HCT116 (cell line): ENCODE measurements at regions not wholly inside any gene's neighbourhood (a gene's known extent, or its start where the extent isn't known, plus 50 kb on each side); places are given as distances from the start of the nearest gene placed in this dataset.

ENCODE experiments used
- ATAC-seq: fragments of 200-7000 bp; cut with Tn5 transposase; 2 replicates; pipeline ENCODE4 v1.9.1; 2020; ENCODE audit warnings: mild to moderate bottlenecking, moderate library complexity
- BruUV-seq: library from RNA; stranded (reverse); fragments of 400-500 nt; replicated peaks from 2 replicates; lab custom pipeline; 2021; lab: Mats Ljungman, UMichigan
- CTCF ChIA-PET: fragments of 300-600 bp; sonication (Branson Sonifier 250); formaldehyde crosslinking; loops from one replicate; lab custom pipeline; 2021; ENCODE audit warnings: antibody characterized with exemption; lab: Charles Lee
- POLR2A ChIA-PET: fragments of 300-600, 350-600 bp; sonication (Branson Sonifier 250); formaldehyde crosslinking; loops from one replicate; lab custom pipeline; 2021; ENCODE audit warnings: antibody characterized with exemption; lab: Charles Lee
- RAD21 ChIA-PET, 2 experiments: fragments of 300-600 bp; sonication (Branson Sonifier 250); formaldehyde crosslinking; loops; one replicate each; lab custom pipeline; 2023; ENCODE audit warnings: low total read pairs in 2 of 2; ENCODE audit not compliant: uncharacterized antibody in 2 of 2, unreplicated experiment in 2 of 2, low non-redundant PET in 1 of 2; lab: Charles Lee
- DNase-seq: peaks from one replicate; pipeline ENCODE4 v3.0.0-alpha.2; 2010; ENCODE audit warnings: low read depth, low spot score
- H2AFZ ChIP-seq: fragments of 200-600 bp; shearing (Covaris generic), sonication (generic); 2 replicates; pipeline ENCODE4 v1.6.1; 2017; ENCODE audit warnings: low read depth, mixed run types, mixed read lengths, antibody characterized with exemption, low read length; ENCODE audit not compliant: poor library complexity, severe bottlenecking
- H3K27ac ChIP-seq: 2 replicates; pipeline ENCODE4 v1.5.1; 2012; ENCODE audit warnings: low read depth, low read length
- H3K27me3 ChIP-seq: fragments of 200-600 bp; sonication (generic); 2 replicates; pipeline ENCODE4 v1.6.1; 2016; ENCODE audit warnings: mixed run types, low read length, mixed read lengths; ENCODE audit not compliant: insufficient read depth
- H3K36me3 ChIP-seq, 2 experiments: fragments of 200-500 bp in 1 of 2; fragments of 200-600 bp in 1 of 2; sonication (Bioruptor generic) in 1 of 2; sonication (generic) in 1 of 2; 2 replicates each; pipeline versions ENCODE4 v1.5.1 to v1.6.1; 2014 to 2016; ENCODE audit warnings: low read length in 2 of 2, inconsistent platforms in 1 of 2, mixed read lengths in 1 of 2, mixed run types in 1 of 2; ENCODE audit not compliant: insufficient read depth in 2 of 2, control insufficient read depth in 1 of 2
- H3K4me1 ChIP-seq, 2 experiments: fragments of 200-600 bp in 1 of 2; sonication (generic) in 1 of 2; 2 replicates each; pipeline versions ENCODE4 v1.5.1 to v1.6.1; 2012 to 2017; ENCODE audit warnings: low read length in 2 of 2, inconsistent platforms in 1 of 2, mild to moderate bottlenecking in 1 of 2, mixed read lengths in 1 of 2, mixed run types in 1 of 2, moderate library complexity in 1 of 2; ENCODE audit not compliant: insufficient read depth in 2 of 2, control insufficient read depth in 1 of 2
- H3K4me2 ChIP-seq: fragments of 200-600 bp; sonication (generic); 2 replicates; pipeline ENCODE4 v1.6.1; 2017; ENCODE audit warnings: mixed run types, low read length, mixed read lengths
- H3K4me3 ChIP-seq, 2 experiments: fragments of 200-600 bp in 1 of 2; sonication (generic) in 1 of 2; replicated peaks in 1 of 2; 2 replicates each; pipeline ENCODE4 v1.5.1; 2011 to 2016; ENCODE audit warnings: low read length in 2 of 2, control low read depth in 1 of 2, low read depth in 1 of 2, mild to moderate bottlenecking in 1 of 2, mixed read lengths in 1 of 2, mixed run types in 1 of 2
- H3K79me2 ChIP-seq: fragments of 200-600 bp; sonication (generic); 2 replicates; pipeline ENCODE4 v1.6.1; 2017; ENCODE audit warnings: mild to moderate bottlenecking, mixed run types, low read length, moderate library complexity, mixed read lengths; ENCODE audit not compliant: insufficient read depth
- H3K9ac ChIP-seq: fragments of 200-600 bp; sonication (generic); 2 replicates; pipeline ENCODE4 v1.6.1; 2016; ENCODE audit warnings: low read length, mixed read lengths
- H3K9me2 ChIP-seq: fragments of 200-600 bp; sonication (generic), shearing (Covaris generic); 2 replicates; pipeline ENCODE4 v1.6.1; 2017; ENCODE audit warnings: mixed run types, mild to moderate bottlenecking, moderate library complexity; ENCODE audit not compliant: insufficient read depth
- H3K9me3 ChIP-seq, 2 experiments: fragments of 200-500 bp in 1 of 2; fragments of 200-600 bp in 1 of 2; sonication (Bioruptor generic) in 1 of 2; sonication (generic) in 1 of 2; 2 replicates each; pipeline ENCODE4 v1.6.1; 2014 to 2017; ENCODE audit warnings: low read length in 2 of 2, mixed read lengths in 2 of 2, inconsistent platforms in 1 of 2, low read depth in 1 of 2, mild to moderate bottlenecking in 1 of 2, mixed run types in 1 of 2, moderate library complexity in 1 of 2; ENCODE audit not compliant: control insufficient read depth in 1 of 2, insufficient read depth in 1 of 2
- H4K20me1 ChIP-seq: fragments of 200-600 bp; sonication (generic), shearing (Covaris generic); 2 replicates; pipeline ENCODE4 v1.6.1; 2017; ENCODE audit warnings: mixed run types, mild to moderate bottlenecking, moderate library complexity; ENCODE audit not compliant: insufficient read depth
- ATF3 ChIP-seq: IDR thresholded peaks from 2 replicates; pipeline ENCODE4 v1.6.1; 2012
- CBX3 ChIP-seq: IDR thresholded peaks from 2 replicates; pipeline ENCODE4 v1.6.1; 2012; ENCODE audit warnings: low read depth
- CEBPB ChIP-seq: IDR thresholded peaks from 2 replicates; pipeline ENCODE4 v1.6.1; 2012; ENCODE audit warnings: low read depth
- CTCF ChIP-seq, 3 experiments: fragments of 200-600 bp in 1 of 3; sonication (generic) in 1 of 3; IDR thresholded peaks in 2 of 3; conservative IDR thresholded peaks in 1 of 3; 2 replicates each; pipeline ENCODE4 v1.5.1; 2012 to 2017; ENCODE audit warnings: low read depth in 2 of 3, low read length in 2 of 3, antibody characterized with exemption in 1 of 3, borderline replicate concordance in 1 of 3, control low read depth in 1 of 3, mild to moderate bottlenecking in 1 of 3, mixed read lengths in 1 of 3, mixed run types in 1 of 3, moderate library complexity in 1 of 3; ENCODE audit not compliant: insufficient read depth in 1 of 3
- EGR1 ChIP-seq: IDR thresholded peaks from 2 replicates; pipeline ENCODE4 v1.6.1; 2012; ENCODE audit warnings: low read depth
- ELF1 ChIP-seq: IDR thresholded peaks from 2 replicates; pipeline ENCODE4 v1.6.1; 2012; ENCODE audit warnings: low read depth, borderline replicate concordance
- EZH2 ChIP-seq: fragments of 200-600 bp; sonication (generic); IDR thresholded peaks from 2 replicates; pipeline ENCODE4 v1.6.1; 2017; ENCODE audit warnings: antibody characterized with exemption, mixed run types
- EZH2phosphoT487 ChIP-seq: fragments of 200-600 bp; IDR thresholded peaks from 2 replicates; pipeline ENCODE4 v1.6.1; 2018; ENCODE audit warnings: antibody characterized with exemption, borderline replicate concordance
- FOSL1 ChIP-seq: IDR thresholded peaks from 2 replicates; pipeline ENCODE4 v1.6.1; 2012; ENCODE audit warnings: low read depth
- JUND ChIP-seq: IDR thresholded peaks from 2 replicates; pipeline ENCODE4 v1.6.1; 2012
- MAX ChIP-seq: IDR thresholded peaks from 2 replicates; pipeline ENCODE4 v1.6.1; 2012
- POLR2A ChIP-seq: IDR thresholded peaks from 2 replicates; pipeline ENCODE4 v1.7.0; 2011; ENCODE audit warnings: borderline replicate concordance; ENCODE audit not compliant: insufficient read depth, insufficient read length; ENCODE audit errors: extremely low read depth
- POLR2AphosphoS5 ChIP-seq: IDR thresholded peaks from 2 replicates; pipeline ENCODE4 v1.6.1; 2011; ENCODE audit warnings: mild to moderate bottlenecking, low read depth, low read length, moderate library complexity
- RAD21 ChIP-seq: IDR thresholded peaks from 2 replicates; pipeline ENCODE4 v1.6.1; 2012; ENCODE audit warnings: low read depth, mild to moderate bottlenecking
- SIN3A ChIP-seq: IDR thresholded peaks from 2 replicates; pipeline ENCODE4 v1.6.1; 2012; ENCODE audit warnings: low read depth
- SP1 ChIP-seq: IDR thresholded peaks from 2 replicates; pipeline ENCODE4 v1.6.1; 2012; ENCODE audit warnings: low read depth
- TCF7L2 ChIP-seq: IDR thresholded peaks from 2 replicates; pipeline ENCODE4 v1.7.0; 2011; ENCODE audit warnings: borderline replicate concordance, inconsistent platforms; ENCODE audit not compliant: insufficient read depth, insufficient read length; ENCODE audit errors: extremely low read depth
- YY1 ChIP-seq: IDR thresholded peaks from 2 replicates; pipeline ENCODE4 v1.6.1; 2011; ENCODE audit warnings: low read length, low read depth, moderate library complexity, mild to moderate bottlenecking; ENCODE audit not compliant: insufficient replicate concordance; ENCODE audit errors: extremely low read depth
- ZFX ChIP-seq: fragments of 450-650 bp; IDR thresholded peaks from 2 replicates; pipeline ENCODE4 v1.6.1; 2017
- ZNF274 ChIP-seq: fragments of 200-500 bp; sonication (Bioruptor generic); IDR thresholded peaks from 2 replicates; pipeline ENCODE4 v1.6.1; 2014; ENCODE audit warnings: mild to moderate bottlenecking, low read depth, low read length, inconsistent platforms
- intact Hi-C: fragments of 100-400 bp; cut with micrococcal nuclease; formaldehyde crosslinking; loops from 2 replicates; pipeline ENCODE4 v1.10.0; 2022

GRCh38 chr16:60285794-60286193 lies 1551.7 kb upstream of the GOT2 start:
- Histone ChIP-seq H3K9me3 (peaks cover 0 to 8% of the 10 kb centered on the region in 2 experiments; a peak in 2 of 4 replicates), H3K4me2 (no peak overlapping the region), H3K4me1 (no peaks in the 10 kb centered on the region), H3K36me3 (no peaks in the 10 kb centered on the region)
- no TSS peak for BruUV-seq
- CTCF ChIA-PET, result no interaction called here
- TF ChIP-seq ZNF274 (no peak), EZH2 (no peak), SP1 (no peak), EGR1 (no peak), CEBPB (no peak), TCF7L2 (no peak), JUND (no peak), POLR2A (no peak), SIN3A (no peak), EZH2phosphoT487 (no peak), CBX3 (no peak), RAD21 (no peak), ATF3 (no peak), YY1 (no peak), FOSL1 (no peak), CTCF (IDR thresholded peaks at IDR 0.05 in 2 of 3, conservative IDR thresholded peaks at IDR 0.05 in 1 of 3; ENCODE audit: borderline replicate concordance in 1 of 3, insufficient read depth in 1 of 3, low read depth in 2 of 3, low read length in 2 of 3) (no peak), ELF1 (no peak), ZFX (no peak), MAX (no peak), POLR2AphosphoS5 (no peak)
- TF ChIP-seq, all 23 proteins: peak for 0
- Histone ChIP-seq H3K79me2 (no peaks in the 10 kb centered on the region), H3K27me3 (no peaks in the 10 kb centered on the region), H4K20me1 (no peaks in the 10 kb centered on the region), H2AFZ (no peak overlapping the region), H3K9me2 (no peaks in the 10 kb centered on the region), H3K9ac (no peak overlapping the region), H3K27ac (no peak overlapping the region), H3K4me3 (no peak overlapping the region)
- no peak for DNase-seq
- POLR2A ChIA-PET, result no interaction called here
- intact Hi-C loops, result no loop called here
- ATAC-seq, result no peak
- RAD21 ChIA-PET, result no interaction called here
